Tibial nerve (tissue), 4 donors: ENCODE measurements at regions not wholly inside any gene's neighbourhood (a gene's known extent, or its start where the extent isn't known, plus 50 kb on each side); places are given as distances from the start of the nearest gene placed in this dataset.

ENCODE experiments used
- CTCF ChIP-seq, 5 experiments: fragments of 200-600 bp in 3 of 5; fragments of 450-650 bp in 2 of 5; sonication (generic) in 3 of 5; IDR thresholded peaks; one replicate each; pipeline ENCODE4 v1.5.1; 2016 to 2019; ENCODE audit warnings: antibody characterized with exemption in 5 of 5, mild to moderate bottlenecking in 3 of 5, moderate library complexity in 2 of 5
- EP300 ChIP-seq, 2 donors: sonication (generic); formaldehyde crosslinking; IDR thresholded peaks; one replicate each; pipeline ENCODE4 v1.6.1; 2017; ENCODE audit warnings: antibody characterized with exemption in 2 of 2, mild to moderate bottlenecking in 1 of 2

GRCh38 chr13:91132381-91132780 lies 215.1 kb upstream of the MIR17HG start:
- TF ChIP-seq CTCF (IDR thresholded peaks at IDR 0.05) (no peak), EP300 (IDR thresholded peaks at IDR 0.05) (no peak)
